Gastroesophageal sphincter (tissue), 4 donors: ENCODE measurements at regions not wholly inside any gene's neighbourhood (a gene's known extent, or its start where the extent isn't known, plus 50 kb on each side); places are given as distances from the start of the nearest gene placed in this dataset.
A peak's percentile ranks its signal among the peaks of the same experiment; 100 is the strongest.

Experiments used
- ATAC-seq: fragments of 150-250 bp; one replicate; pipeline ENCODE4 v1.9.1; 2016; ENCODE audit warnings: mild to moderate bottlenecking, moderate library complexity
- H3K27ac ChIP-seq, 4 donors: fragments of 200-600 bp; sonication (generic) in 3 of 4; 1 replicate in 3 of 4; 2 replicates in 1 of 4; pipeline ENCODE4 v1.5.1; 2016 to 2019
- H3K27me3 ChIP-seq: fragments of 200-600 bp; sonication (generic); one replicate; pipeline ENCODE4 v1.5.1; 2019
- H3K36me3 ChIP-seq, 2 donors: fragments of 200-600 bp; sonication (generic); one replicate each; pipeline ENCODE4 v1.5.1; 2019; ENCODE audit warnings: control low read depth in 1 of 2
- H3K4me1 ChIP-seq, 3 donors: fragments of 200-600 bp; sonication (generic); 1 replicate in 2 of 3; 2 replicates in 1 of 3; pipeline ENCODE4 v1.5.1; 2016 to 2019; ENCODE audit warnings: control low read depth in 2 of 3
- H3K4me3 ChIP-seq, 2 donors: fragments of 200-600 bp; sonication (generic); one replicate each; pipeline ENCODE4 v1.5.1; 2019; ENCODE audit warnings: mild to moderate bottlenecking in 1 of 2, moderate library complexity in 1 of 2
- H3K9me3 ChIP-seq, 3 donors: fragments of 200-600 bp; sonication (generic); one replicate each; pipeline ENCODE4 v1.5.1; 2017 to 2019; ENCODE audit warnings: control low read depth in 2 of 3
- EP300 ChIP-seq: sonication (generic); formaldehyde crosslinking; IDR thresholded peaks from one replicate; pipeline ENCODE4 v1.6.1; 2017; ENCODE audit warnings: antibody characterized with exemption, mild to moderate bottlenecking
- POLR2A ChIP-seq, 2 donors: fragments of 450-650 bp; IDR thresholded peaks; one replicate each; pipeline ENCODE4 v1.6.1; 2017; ENCODE audit warnings: antibody characterized with exemption in 2 of 2, mild to moderate bottlenecking in 2 of 2, moderate library complexity in 1 of 2
- POLR2AphosphoS5 ChIP-seq: sonication (generic); formaldehyde crosslinking; IDR thresholded peaks from one replicate; pipeline ENCODE4 v1.6.1; 2017; ENCODE audit warnings: antibody characterized with exemption
- WGBS, 2 donors: methylation state at CpG; one replicate each; pipeline ENCODE4 v1.1.5; 2018; ENCODE audit warnings: low coverage in 1 of 2; 5-methylcytosine and 5-hydroxymethylcytosine counted together
- TF ChIP-seq, protein P1 (sequence below), 4 experiments: fragments of 200-600 bp in 2 of 4; fragments of 450-650 bp in 2 of 4; sonication (generic) in 1 of 4; IDR thresholded peaks; one replicate each; pipeline ENCODE4 v1.5.1; 2017 to 2019; ENCODE audit warnings: antibody characterized with exemption in 4 of 4, mild to moderate bottlenecking in 2 of 4, moderate library complexity in 2 of 4

DNA sequence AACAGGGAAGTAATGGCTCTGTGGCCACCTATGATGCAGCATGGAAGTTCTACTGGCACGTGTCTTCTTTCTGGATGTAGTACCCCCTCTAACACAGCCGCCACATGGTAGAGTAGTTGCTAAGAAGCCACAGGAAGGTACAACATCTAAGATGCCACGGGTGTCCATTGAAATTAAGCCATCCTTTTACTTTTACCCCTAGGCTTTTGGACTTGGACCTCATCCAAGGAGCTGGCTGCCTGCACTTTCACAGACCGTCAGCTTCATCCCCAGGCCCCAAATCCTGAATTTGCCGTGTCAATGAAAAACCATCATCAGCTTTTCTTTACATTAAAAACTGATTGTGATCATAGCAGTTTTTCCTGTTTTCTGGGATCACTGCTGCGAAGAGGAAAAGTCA lies 102.4 kb downstream of the RPL27A start:
- peak; percentile 17 for ATAC-seq
- H3K27ac ChIP-seq, result peak overlapping the region; percentile 20 to 79 (median 70)
- H3K4me3 ChIP-seq, result no peak overlapping the region
- peaks cover 12 to 100% (median 20%) of the 10 kb centered on the region in 3 donors for H3K4me1 ChIP-seq
- no peaks in the 10 kb centered on the region for H3K27me3 ChIP-seq
- H3K36me3 ChIP-seq, result no peaks in the 10 kb centered on the region
- no peaks in the 10 kb centered on the region for H3K9me3 ChIP-seq
- TF ChIP-seq POLR2AphosphoS5 (peak; percentile 13), EP300 (no peak)
- WGBS, 2 donors, result 25 to 40% methylated on average over 5 of the region's 6 CpGs

DNA sequence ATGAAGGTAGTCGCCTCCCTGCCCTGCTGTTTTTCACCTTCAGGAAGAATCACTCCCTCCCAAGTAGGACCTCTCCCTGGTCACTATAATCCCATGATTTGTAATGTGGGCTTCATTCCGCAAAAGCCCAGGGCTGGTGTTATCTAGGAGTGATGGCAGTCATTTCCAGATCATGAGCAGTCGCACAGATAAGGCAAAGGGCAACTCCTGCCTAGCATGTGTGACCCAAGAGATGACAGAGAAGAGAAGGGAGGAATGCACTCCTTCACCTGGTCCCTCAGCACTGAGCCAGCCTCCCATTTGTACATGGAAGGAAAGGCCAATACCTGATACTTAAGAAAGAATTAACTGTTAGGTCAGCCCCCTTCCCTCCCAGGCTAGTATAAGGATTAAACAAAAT lies 102.9 kb downstream of the RPL27A start:
- WGBS, 2 donors, result 0 to 100% methylated on average over 1 of the region's 3 CpGs
- Histone ChIP-seq H3K4me1 (peaks cover 12 to 100% (median 15%) of the 10 kb centered on the region in 3 donors), H3K4me3 (no peak overlapping the region), H3K9me3 (no peaks in the 10 kb centered on the region), H3K27me3 (no peaks in the 10 kb centered on the region), H3K36me3 (no peaks in the 10 kb centered on the region), H3K27ac (peak overlapping the region; percentile 20 to 79 (median 70))
- ATAC-seq, result no peak
- TF ChIP-seq, protein P1, sequence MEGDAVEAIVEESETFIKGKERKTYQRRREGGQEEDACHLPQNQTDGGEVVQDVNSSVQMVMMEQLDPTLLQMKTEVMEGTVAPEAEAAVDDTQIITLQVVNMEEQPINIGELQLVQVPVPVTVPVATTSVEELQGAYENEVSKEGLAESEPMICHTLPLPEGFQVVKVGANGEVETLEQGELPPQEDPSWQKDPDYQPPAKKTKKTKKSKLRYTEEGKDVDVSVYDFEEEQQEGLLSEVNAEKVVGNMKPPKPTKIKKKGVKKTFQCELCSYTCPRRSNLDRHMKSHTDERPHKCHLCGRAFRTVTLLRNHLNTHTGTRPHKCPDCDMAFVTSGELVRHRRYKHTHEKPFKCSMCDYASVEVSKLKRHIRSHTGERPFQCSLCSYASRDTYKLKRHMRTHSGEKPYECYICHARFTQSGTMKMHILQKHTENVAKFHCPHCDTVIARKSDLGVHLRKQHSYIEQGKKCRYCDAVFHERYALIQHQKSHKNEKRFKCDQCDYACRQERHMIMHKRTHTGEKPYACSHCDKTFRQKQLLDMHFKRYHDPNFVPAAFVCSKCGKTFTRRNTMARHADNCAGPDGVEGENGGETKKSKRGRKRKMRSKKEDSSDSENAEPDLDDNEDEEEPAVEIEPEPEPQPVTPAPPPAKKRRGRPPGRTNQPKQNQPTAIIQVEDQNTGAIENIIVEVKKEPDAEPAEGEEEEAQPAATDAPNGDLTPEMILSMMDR (IDR thresholded peaks at IDR 0.05), result no peak
- TF ChIP-seq POLR2A (IDR thresholded peaks at IDR 0.05) (no peak), EP300 (no peak), POLR2AphosphoS5 (no peak)

DNA sequence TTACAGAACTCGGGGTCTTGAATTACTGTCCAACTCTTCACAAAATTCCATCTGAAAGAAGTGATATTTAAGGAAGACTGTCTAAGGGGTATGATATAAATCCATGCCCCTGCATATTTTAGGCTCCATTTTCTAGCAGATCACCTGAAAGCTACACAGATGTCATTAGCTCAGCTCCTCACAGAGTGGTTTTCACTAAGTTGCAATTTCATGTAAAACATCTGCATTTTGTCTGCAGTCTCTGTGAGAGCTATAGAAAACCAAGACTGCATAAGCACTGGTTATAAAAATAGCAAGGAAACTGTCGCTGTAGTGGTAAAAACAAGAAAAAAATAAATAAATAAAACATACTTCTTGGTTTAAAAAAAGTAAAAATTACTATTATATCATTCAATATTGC lies 103.4 kb downstream of the RPL27A start:
- no peaks in the 10 kb centered on the region for H3K36me3 ChIP-seq
- 56 to 58% methylated on average over 2 of the region's 2 CpGs for WGBS, 2 donors
- peaks cover 12 to 100% (median 14%) of the 10 kb centered on the region in 3 donors for H3K4me1 ChIP-seq
- H3K4me3 ChIP-seq, result no peak overlapping the region
- no peak for ATAC-seq
- H3K9me3 ChIP-seq, result no peaks in the 10 kb centered on the region
- TF ChIP-seq POLR2AphosphoS5 (no peak), POLR2A (IDR thresholded peaks at IDR 0.05) (no peak), EP300 (no peak)
- TF ChIP-seq, protein P1 (IDR thresholded peaks at IDR 0.05), result no peak
- no peaks in the 10 kb centered on the region for H3K27me3 ChIP-seq
- peak overlapping the region; percentile 6 to 79 (median 70) for H3K27ac ChIP-seq

DNA sequence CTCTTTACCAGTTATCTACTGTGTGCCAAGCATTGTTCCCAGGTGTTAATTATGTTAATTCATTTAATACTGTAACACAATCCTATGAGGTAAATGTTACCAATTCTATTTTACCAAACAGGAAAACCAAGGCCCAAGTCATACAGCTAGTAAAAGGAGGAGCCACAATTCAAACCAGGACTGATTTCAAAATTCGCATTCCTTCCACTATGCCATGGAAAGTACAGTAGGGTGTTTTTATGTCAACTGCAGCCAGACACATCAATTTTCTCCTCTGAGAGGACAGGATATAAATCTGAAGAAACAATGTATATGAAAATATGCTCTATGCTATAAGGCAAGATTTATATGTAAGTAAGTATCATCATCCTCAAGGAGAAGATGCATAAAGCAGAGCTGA lies 104.3 kb downstream of the RPL27A start:
- no peak for ATAC-seq
- peak overlapping the region; percentile 29 to 80 (median 70) for H3K27ac ChIP-seq
- no peaks in the 10 kb centered on the region for H3K27me3 ChIP-seq
- WGBS, 2 donors, result 50 to 63% methylated on average over 1 of the region's 1 CpG
- no peak for TF ChIP-seq POLR2A (IDR thresholded peaks at IDR 0.05)
- TF ChIP-seq, protein P1 (IDR thresholded peaks at IDR 0.05), result peak; percentile 27 to 57 (median 34)
- no peak for TF ChIP-seq EP300
- TF ChIP-seq POLR2AphosphoS5, result no peak
- H3K4me3 ChIP-seq, result no peak overlapping the region
- H3K9me3 ChIP-seq, result no peaks in the 10 kb centered on the region
- peaks cover 12 to 100% (median 14%) of the 10 kb centered on the region in 3 donors for H3K4me1 ChIP-seq
- H3K36me3 ChIP-seq, result no peaks in the 10 kb centered on the region

DNA sequence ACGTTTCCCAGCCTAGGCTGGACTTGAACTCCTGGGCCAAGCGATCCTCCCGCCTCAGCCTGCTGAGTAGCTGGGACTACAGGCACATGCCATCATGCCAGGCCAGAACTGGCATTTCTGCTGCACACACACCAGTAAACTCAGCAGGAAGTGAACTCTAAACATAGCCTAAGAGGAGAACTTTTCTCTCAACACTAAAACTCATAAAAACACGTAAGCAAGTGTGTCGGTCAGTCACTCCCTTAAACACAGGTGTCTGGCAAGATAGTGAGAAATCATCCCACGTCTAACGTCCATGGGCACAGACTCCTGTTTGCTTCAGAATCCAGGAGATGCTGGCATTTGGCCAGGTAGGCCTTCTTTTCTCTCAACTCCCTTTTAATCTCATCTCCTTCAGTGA lies 104.8 kb downstream of the RPL27A start:
- no peak for ATAC-seq
- H3K9me3 ChIP-seq, result no peaks in the 10 kb centered on the region
- peak overlapping the region; percentile 29 to 80 (median 70) for H3K27ac ChIP-seq
- WGBS, 2 donors, result 10 to 34% methylated on average over 4 to 7 of the region's 7 CpGs
- no peak for TF ChIP-seq EP300
- TF ChIP-seq, protein P1 (IDR thresholded peaks at IDR 0.05), result no peak
- no peak for TF ChIP-seq POLR2A (IDR thresholded peaks at IDR 0.05)
- TF ChIP-seq POLR2AphosphoS5, result peak; percentile 14
- H3K27me3 ChIP-seq, result no peaks in the 10 kb centered on the region
- no peaks in the 10 kb centered on the region for H3K36me3 ChIP-seq
- no peak overlapping the region for H3K4me3 ChIP-seq
- peaks cover 13 to 100% (median 14%) of the 10 kb centered on the region in 3 donors for H3K4me1 ChIP-seq
